ENCODE measurements at regions not wholly inside any gene's neighbourhood (a gene's known extent, or its start where the extent isn't known, plus 50 kb on each side); places are given as distances from the start of the nearest gene placed in this dataset.

GRCh38 chr4:43560047-43560446 is 667.5 kb downstream of the GRXCR1 start:
- H3K27me3 ChIP-seq: no peaks in the 10 kb centered on the region
- intact Hi-C loops (cut with DNase I): no loop called here
- no peak for TF ChIP-seq EP300 (IDR thresholded peaks at IDR 0.05)
- TF ChIP-seq POLR2A (IDR thresholded peaks at IDR 0.05): no peak
- TF ChIP-seq CTCF (IDR thresholded peaks at IDR 0.05): no peak
- no peak overlapping the region for H3K27ac ChIP-seq
- H3K36me3 ChIP-seq: no peaks in the 10 kb centered on the region
- H3K4me1 ChIP-seq (ENCODE audit: insufficient read depth): no peaks in the 10 kb centered on the region
- H3K9me3 ChIP-seq: no peaks in the 10 kb centered on the region
- H3K4me3 ChIP-seq: no peak overlapping the region
- DNase-seq: no peak
- 94 to 96% (median 95%) methylated on average over 1 of the region's 1 CpG for WGBS, 3 donors

- no peaks in the 10 kb centered on the region for H3K9me3 ChIP-seq
- H3K4me3 ChIP-seq: no peak overlapping the region
- H3K36me3 ChIP-seq: no peaks in the 10 kb centered on the region
- DNase-seq: no peak
- no peaks in the 10 kb centered on the region for H3K4me1 ChIP-seq (ENCODE audit: insufficient read depth)
- TF ChIP-seq EP300 (IDR thresholded peaks at IDR 0.05) (no peak), CTCF (IDR thresholded peaks at IDR 0.05) (no peak), POLR2A (IDR thresholded peaks at IDR 0.05) (no peak)
- intact Hi-C loops (cut with DNase I): no loop called here
- H3K27me3 ChIP-seq: no peaks in the 10 kb centered on the region
- WGBS, 3 donors: 55 to 80% (median 58%) methylated on average over 1 of the region's 1 CpG
- H3K27ac ChIP-seq: no peak overlapping the region
Measured at GRCh38 chr4:43564107-43564506, 671.6 kb downstream of the GRXCR1 start.

- H3K4me3 ChIP-seq: no peak overlapping the region
- no peaks in the 10 kb centered on the region for H3K4me1 ChIP-seq (ENCODE audit: insufficient read depth)
- intact Hi-C loops (cut with DNase I): no loop called here
- H3K27me3 ChIP-seq: no peaks in the 10 kb centered on the region
- DNase-seq: no peak
- no peak for TF ChIP-seq CTCF (IDR thresholded peaks at IDR 0.05)
- no peak for TF ChIP-seq EP300 (IDR thresholded peaks at IDR 0.05)
- TF ChIP-seq POLR2A (IDR thresholded peaks at IDR 0.05): no peak
- no peak overlapping the region for H3K27ac ChIP-seq
- no peaks in the 10 kb centered on the region for H3K36me3 ChIP-seq
- H3K9me3 ChIP-seq: no peaks in the 10 kb centered on the region
Measured at GRCh38 chr4:43564591-43564990, 672.1 kb downstream of the GRXCR1 start.

- Histone ChIP-seq H3K4me3 (no peak overlapping the region), H3K9me3 (no peaks in the 10 kb centered on the region), H3K4me1 (ENCODE audit: insufficient read depth) (no peaks in the 10 kb centered on the region), H3K27me3 (no peaks in the 10 kb centered on the region), H3K36me3 (no peaks in the 10 kb centered on the region), H3K27ac (no peak overlapping the region)
- intact Hi-C loops (cut with DNase I): no loop called here
- DNase-seq: no peak
- 88 to 97% (median 95%) methylated on average over 2 of the region's 2 CpGs for WGBS, 3 donors
- TF ChIP-seq CTCF (IDR thresholded peaks at IDR 0.05) (no peak), EP300 (IDR thresholded peaks at IDR 0.05) (no peak), POLR2A (IDR thresholded peaks at IDR 0.05) (no peak)
Measured at GRCh38 chr4:43567644-43568043, 675.1 kb downstream of the GRXCR1 start.

GRCh38 chr4:43586813-43587212 is 694.3 kb downstream of the GRXCR1 start:
- H3K27ac ChIP-seq: no peak overlapping the region
- H3K9me3 ChIP-seq: no peaks in the 10 kb centered on the region
- no peak overlapping the region for H3K4me3 ChIP-seq
- no peaks in the 10 kb centered on the region for H3K36me3 ChIP-seq
- intact Hi-C loops (cut with DNase I): no loop called here
- DNase-seq: no peak
- H3K4me1 ChIP-seq (ENCODE audit: insufficient read depth): no peaks in the 10 kb centered on the region
- TF ChIP-seq POLR2A (IDR thresholded peaks at IDR 0.05) (no peak), EP300 (IDR thresholded peaks at IDR 0.05) (no peak), CTCF (IDR thresholded peaks at IDR 0.05) (no peak)
- no peaks in the 10 kb centered on the region for H3K27me3 ChIP-seq
- 73 to 86% (median 78%) methylated on average over 4 of the region's 4 CpGs for WGBS, 3 donors
